GM12878 (cell line): ENCODE measurements at regions not wholly inside any gene's neighbourhood (a gene's known extent, or its start where the extent isn't known, plus 50 kb on each side); places are given as distances from the start of the nearest gene placed in this dataset.

Experiments used
- ATAC-seq: fragments of 200-7000 bp; cut with Tn5 transposase; 3 replicates; pipeline ENCODE4 v1.9.1; 2020; ENCODE audit warnings: mild to moderate bottlenecking, moderate library complexity
- BruUV-seq: library from RNA; stranded (reverse); fragments of 400-500 nt; replicated peaks from 2 replicates; lab custom pipeline; 2021; lab: Mats Ljungman, UMichigan
- CTCF ChIA-PET: fragments of 300-600 bp; sonication (Branson Sonifier 250); formaldehyde crosslinking; extraction: SDS; loops from one replicate; lab custom pipeline; 2021; ENCODE audit warnings: inconsistent platforms; lab: Yijun Ruan, JAX
- POLR2A ChIA-PET: fragments of 350-600 bp; formaldehyde crosslinking; extraction: SDS; loops from one replicate; lab custom pipeline; 2021; ENCODE audit warnings: inconsistent platforms; lab: Charles Lee
- RAD21 ChIA-PET: fragments of 300-600 bp; sonication (Branson Sonifier 250); formaldehyde crosslinking; loops from one replicate; lab custom pipeline; 2023; ENCODE audit warnings: antibody characterized with exemption; ENCODE audit not compliant: unreplicated experiment; lab: Charles Lee
- SMC1A ChIA-PET: fragments of 300-600 bp; sonication (Branson Sonifier 250); formaldehyde crosslinking; loops from one replicate; lab custom pipeline; 2023; ENCODE audit not compliant: unreplicated experiment, uncharacterized antibody; lab: Charles Lee
- DNase-seq: peaks from one replicate; pipeline ENCODE4 v3.0.0-alpha.2; 2011; ENCODE audit warnings: low read depth, low spot score
- FAIRE-seq: peaks from 3 replicates; lab custom pipeline; 2011; peaks lifted over from hg19 to GRCh38; lab: Jason Lieb, UNC
- H2AFZ ChIP-seq: 2 replicates; pipeline ENCODE4 v1.6.0; 2011; ENCODE audit warnings: low read depth, low read length, control low read depth; ENCODE audit not compliant: control insufficient read depth
- H3K27ac ChIP-seq: 2 replicates; pipeline ENCODE4 v1.5.1; 2011; ENCODE audit warnings: control low read depth; ENCODE audit not compliant: control insufficient read depth, insufficient read depth
- H3K27me3 ChIP-seq, 2 experiments: replicated peaks in 1 of 2; 2 replicates each; pipeline versions ENCODE4 v1.6.0 to v1.6.1; 2011; ENCODE audit warnings: low read length in 1 of 2; ENCODE audit not compliant: control insufficient read depth in 2 of 2, insufficient read depth in 2 of 2
- H3K36me3 ChIP-seq, 2 experiments: 2 replicates each; pipeline ENCODE4 v1.5.1; 2011; ENCODE audit warnings: low read length in 1 of 2; ENCODE audit not compliant: control insufficient read depth in 2 of 2, insufficient read depth in 2 of 2
- H3K4me1 ChIP-seq: 2 replicates; pipeline ENCODE4 v1.6.1; 2011; ENCODE audit warnings: mild to moderate bottlenecking, low read length, moderate library complexity, mixed read lengths; ENCODE audit not compliant: control insufficient read depth, insufficient read depth
- H3K4me2 ChIP-seq: 2 replicates; pipeline ENCODE4 v1.6.0; 2011; ENCODE audit warnings: control low read depth; ENCODE audit not compliant: control insufficient read depth, insufficient read depth
- H3K4me3 ChIP-seq: fragments of 200-600 bp; sonication (generic); 2 replicates; pipeline ENCODE4 v1.5.1; 2016
- H3K79me2 ChIP-seq: 2 replicates; pipeline ENCODE4 v1.6.0; 2011; ENCODE audit warnings: low read length; ENCODE audit not compliant: control insufficient read depth, insufficient read depth
- H3K9ac ChIP-seq: 2 replicates; pipeline ENCODE4 v1.8.0; 2011; ENCODE audit warnings: low read length, control low read depth, mixed read lengths; ENCODE audit not compliant: control insufficient read depth, insufficient read depth
- H3K9me3 ChIP-seq: replicated peaks from 3 replicates; pipeline ENCODE4 v1.5.1; 2011; ENCODE audit warnings: mild to moderate bottlenecking, low read length; ENCODE audit not compliant: control insufficient read depth, insufficient read depth
- H4K20me1 ChIP-seq: 2 replicates; pipeline ENCODE4 v1.6.0; 2011; ENCODE audit not compliant: control insufficient read depth, insufficient read depth
- BCL3 ChIP-seq: IDR thresholded peaks from 2 replicates; pipeline ENCODE4 v1.6.1; 2011; ENCODE audit warnings: borderline replicate concordance, low read depth, mild to moderate bottlenecking, moderate library complexity, low read length; ENCODE audit not compliant: insufficient read depth, poor library complexity, severe bottlenecking
- BRCA1 ChIP-seq: IDR thresholded peaks from 2 replicates; pipeline ENCODE4 v1.6.1; 2011; ENCODE audit warnings: low read depth, low read length, improper control_type of control experiment
- CTCF ChIP-seq, 3 experiments: IDR thresholded peaks in 2 of 3; conservative IDR thresholded peaks in 1 of 3; 2 replicates each; pipeline ENCODE4 v1.5.1; 2011; ENCODE audit warnings: low read depth in 3 of 3, low read length in 3 of 3, mild to moderate bottlenecking in 3 of 3, control low read depth in 2 of 3, moderate library complexity in 2 of 3, inconsistent platforms in 1 of 3, mixed read lengths in 1 of 3; ENCODE audit not compliant: control insufficient read depth in 2 of 3, insufficient read depth in 1 of 3; ENCODE audit errors: extremely low read depth in 1 of 3
- HCFC1 ChIP-seq: fragments of 150-350 bp; IDR thresholded peaks from 2 replicates; pipeline ENCODE4 v1.6.1; 2014; ENCODE audit warnings: low read length
- HDAC6 ChIP-seq: fragments of 200-600 bp; sonication (generic); IDR thresholded peaks from one replicate; pipeline ENCODE4 v1.8.0; 2017; ENCODE audit warnings: antibody characterized with exemption; ENCODE audit not compliant: unreplicated experiment
- MEF2B ChIP-seq: fragments of 450-650 bp; IDR thresholded peaks from 2 replicates; pipeline ENCODE4 v1.6.1; 2018; ENCODE audit warnings: mild to moderate bottlenecking, moderate library complexity; ENCODE audit not compliant: partially characterized antibody, poor library complexity, severe bottlenecking
- MYB ChIP-seq: fragments of 150-350 bp; IDR thresholded peaks from 2 replicates; pipeline ENCODE4 v1.6.1; 2014; ENCODE audit warnings: mild to moderate bottlenecking, low read depth, low read length, borderline replicate concordance
- NKRF ChIP-seq: fragments of 450-650 bp; conservative IDR thresholded peaks from 2 replicates; pipeline ENCODE4 v1.6.1; 2017; ENCODE audit warnings: mild to moderate bottlenecking, moderate library complexity
- NRF1 ChIP-seq: conservative IDR thresholded peaks from 2 replicates; pipeline ENCODE4 v1.6.1; 2011; ENCODE audit warnings: mild to moderate bottlenecking, low read depth, low read length, improper control_type of control experiment
- POLR2AphosphoS2 ChIP-seq: IDR thresholded peaks from 2 replicates; pipeline ENCODE4 v1.6.1; 2011; ENCODE audit warnings: low read depth, mild to moderate bottlenecking, low read length, improper control_type of control experiment, moderate library complexity
- RELB ChIP-seq: fragments of 450-650 bp; IDR thresholded peaks from 2 replicates; pipeline ENCODE4 v1.6.1; 2017; ENCODE audit warnings: low read depth, mild to moderate bottlenecking, moderate library complexity
- SMC3 ChIP-seq: IDR thresholded peaks from 2 replicates; pipeline ENCODE4 v1.6.1; 2011; ENCODE audit warnings: low read length, improper control_type of control experiment, borderline replicate concordance
- TCF12 ChIP-seq: IDR thresholded peaks from 2 replicates; pipeline ENCODE4 v1.6.1; 2011; ENCODE audit warnings: low read depth, mild to moderate bottlenecking, low read length
- USF2 ChIP-seq: IDR thresholded peaks from 2 replicates; pipeline ENCODE4 v1.6.1; 2011; ENCODE audit warnings: low read depth, low read length, improper control_type of control experiment, borderline replicate concordance
- WGBS: methylation state at CpG from one replicate; pipeline ENCODE4 v1.1.6; 2016; ENCODE audit warnings: low lambda C conversion rate; ENCODE audit not compliant: insufficient replicate concordance, insufficient coverage; ENCODE audit errors: missing lambda C conversion rate; 5-methylcytosine and 5-hydroxymethylcytosine counted together
- in situ Hi-C: fragments of 300-500 bp; cut with MboI; formaldehyde crosslinking; loops from 9 replicates; pipeline ENCODE4 v1.14.3; 2018; ENCODE audit warnings: mixed read lengths
- intact Hi-C: fragments of 100-400 bp; cut with micrococcal nuclease; formaldehyde crosslinking; loops from one replicate; pipeline ENCODE4 v1.14.2; 2022; ENCODE audit not compliant: unreplicated experiment

- Histone ChIP-seq H3K36me3 (peaks cover 0 to 3% of the 10 kb centered on the region in 2 experiments; a peak in 1 of 4 replicates), H3K27ac (no peak overlapping the region), H3K79me2 (no peaks in the 10 kb centered on the region), H2AFZ (no peak overlapping the region), H3K4me2 (no peak overlapping the region), H3K9me3 (no peaks in the 10 kb centered on the region; the same call in 1 of the 3 replicates), H3K9ac (no peak overlapping the region), H4K20me1 (no peaks in the 10 kb centered on the region), H3K27me3 (no peaks in the 10 kb centered on the region), H3K4me1 (no peaks in the 10 kb centered on the region), H3K4me3 (no peak overlapping the region)
- FAIRE-seq (no peak), ATAC-seq (peak; percentile 34; the same call in 1 of the 3 replicates), DNase-seq (no peak)
- in situ Hi-C loops = no loop called here
- 70% methylated on average over 11 of the region's 11 CpGs for WGBS
- ChIA-PET POLR2A (no interaction called here), CTCF (interaction anchor here (0.6 to 1.6 kb wide), 4 partner anchors 229 to 444 kb away, joined by 3 to 7 read pairs (median 3); no protein-coding TSS in a partner anchor), SMC1A (no interaction called here), RAD21 (interaction anchor here (1.4 kb wide), 1 partner anchor 383 kb away, joined by 5 read pairs; no protein-coding TSS in a partner anchor)
- no TSS peak for BruUV-seq
- intact Hi-C loops = loop anchor here (2.0 to 5.0 kb wide), 3 partner anchors 286 to 445 kb away; no protein-coding TSS in a partner anchor
- TF ChIP-seq POLR2AphosphoS2 = no peak
- no peak for TF ChIP-seq NKRF
- TF ChIP-seq BRCA1 = no peak
- no peak for TF ChIP-seq HCFC1
- TF ChIP-seq SMC3 = peak; percentile 41; the same call in 1 of the 2 replicates
- no peak for TF ChIP-seq RELB
- TF ChIP-seq USF2 = no peak
- TF ChIP-seq BCL3 = no peak
- no peak for TF ChIP-seq NRF1
- no peak for TF ChIP-seq MEF2B
- no peak for TF ChIP-seq HDAC6
- TF ChIP-seq TCF12 = no peak
- peak; percentile 35 to 52 (median 40); a peak in 5 of 6 replicates for TF ChIP-seq CTCF (IDR thresholded peaks at IDR 0.05 in 2 of 3, conservative IDR thresholded peaks at IDR 0.05 in 1 of 3; ENCODE audit: control insufficient read depth in 2 of 3, extremely low read depth in 1 of 3, insufficient read depth in 1 of 3, low read depth in 3 of 3, low read length in 3 of 3)
- TF ChIP-seq MYB = no peak
These were observed 107.8 kb downstream of the ZFP64 start for GRCh38 chr20:52083627-52084232.
